Activated T-helper 17 cell treated with anti-CD3 and anti-CD28 coated beads, Interleukin-2, amount 50 U/mL, for 72 hours (primary cell): ENCODE measurements at regions not wholly inside any gene's neighbourhood (a gene's known extent, or its start where the extent isn't known, plus 50 kb on each side); places are given as distances from the start of the nearest gene placed in this dataset.

Experiments used
- ATAC-seq: fragments of 150-1000 bp; cut with Tn5 transposase; replicated peaks from 2 replicates; pipeline ENCODE4 v1.10.0; 2021; ENCODE audit warnings: mild to moderate bottlenecking, moderate library complexity
- H3K27ac Mint-ChIP-seq: one replicate; pipeline ENCODE4 v1.8.0; 2022; ENCODE audit warnings: mixed read lengths
- H3K27me3 Mint-ChIP-seq: one replicate; pipeline ENCODE4 v1.8.0; 2022; ENCODE audit warnings: mixed read lengths
- H3K36me3 Mint-ChIP-seq: one replicate; pipeline ENCODE4 v1.8.0; 2022; ENCODE audit warnings: low read depth, mild to moderate bottlenecking, mixed read lengths
- H3K4me1 Mint-ChIP-seq: one replicate; pipeline ENCODE4 v1.8.0; 2022; ENCODE audit warnings: mixed read lengths
- H3K4me3 Mint-ChIP-seq: one replicate; pipeline ENCODE4 v1.8.0; 2022; ENCODE audit warnings: mild to moderate bottlenecking, mixed read lengths
- H3K9me3 Mint-ChIP-seq: one replicate; pipeline ENCODE4 v1.8.0; 2022; ENCODE audit warnings: mixed read lengths

GRCh38 chr12:91633734-91634357 lies 451.2 kb upstream of the DCN start:
- Mint-ChIP-seq H3K27ac (no peak overlapping the region), H3K36me3 (no peaks in the 10 kb centered on the region), H3K27me3 (no peaks in the 10 kb centered on the region), H3K4me1 (no peaks in the 10 kb centered on the region), H3K9me3 (no peaks in the 10 kb centered on the region), H3K4me3 (no peak overlapping the region)
- no peak for ATAC-seq

DNA sequence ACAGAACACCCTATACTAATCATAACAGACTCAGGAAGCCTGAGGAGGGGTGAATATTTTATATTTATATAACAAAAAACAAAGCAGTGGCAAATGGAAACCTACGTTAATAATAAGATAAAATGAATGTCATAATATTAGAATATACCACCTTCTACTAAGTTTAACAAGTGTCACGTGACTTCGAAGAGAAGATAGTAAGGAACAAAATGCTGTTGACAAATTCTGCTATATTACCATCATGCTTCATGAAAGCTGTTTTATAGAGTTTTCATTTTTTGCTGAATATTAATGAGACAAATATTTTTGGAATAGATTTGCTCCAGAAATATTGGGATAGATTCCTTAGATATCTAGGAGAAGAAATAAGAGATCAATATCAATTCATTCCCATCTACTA lies 450.6 kb upstream of the DCN start:
- no peak overlapping the region for H3K4me3 Mint-ChIP-seq
- H3K9me3 Mint-ChIP-seq, result no peaks in the 10 kb centered on the region
- H3K4me1 Mint-ChIP-seq, result no peaks in the 10 kb centered on the region

GRCh38 chr12:91632042-91632786 lies 449.6 kb upstream of the DCN start:
- H3K4me3 Mint-ChIP-seq, result no peak overlapping the region
- H3K27me3 Mint-ChIP-seq, result no peaks in the 10 kb centered on the region
- H3K4me1 Mint-ChIP-seq, result no peaks in the 10 kb centered on the region
- no peak for ATAC-seq
- H3K36me3 Mint-ChIP-seq, result no peaks in the 10 kb centered on the region
- H3K9me3 Mint-ChIP-seq, result peaks cover 4% of the 10 kb centered on the region
- H3K27ac Mint-ChIP-seq, result no peak overlapping the region

More for the DNA sequence above, 450.6 kb upstream of the DCN start:
- H3K36me3 Mint-ChIP-seq, result no peaks in the 10 kb centered on the region
- H3K27ac Mint-ChIP-seq, result no peak overlapping the region
- no peak for ATAC-seq
- H3K27me3 Mint-ChIP-seq, result no peaks in the 10 kb centered on the region

GRCh38 chr12:91630596-91631293 lies 448.1 kb upstream of the DCN start:
- Mint-ChIP-seq H3K4me1 (no peaks in the 10 kb centered on the region), H3K27ac (no peak overlapping the region), H3K9me3 (peaks cover 8% of the 10 kb centered on the region), H3K4me3 (no peak overlapping the region), H3K27me3 (no peaks in the 10 kb centered on the region), H3K36me3 (no peaks in the 10 kb centered on the region)
- no peak for ATAC-seq

GRCh38 chr12:91630083-91630482 lies 447.5 kb upstream of the DCN start:
- H3K4me1 Mint-ChIP-seq, result no peaks in the 10 kb centered on the region
- no peaks in the 10 kb centered on the region for H3K27me3 Mint-ChIP-seq
- H3K4me3 Mint-ChIP-seq, result no peak overlapping the region
- H3K27ac Mint-ChIP-seq, result no peak overlapping the region
- no peaks in the 10 kb centered on the region for H3K36me3 Mint-ChIP-seq
- ATAC-seq, result no peak
- H3K9me3 Mint-ChIP-seq, result peaks cover 8% of the 10 kb centered on the region

- no peak overlapping the region for H3K27ac Mint-ChIP-seq
These were observed 446.8 kb upstream of the DCN start for GRCh38 chr12:91629440-91629839.

GRCh38 chr12:91628656-91629055 lies 446.0 kb upstream of the DCN start:
- H3K4me3 Mint-ChIP-seq, result no peak overlapping the region
- peaks cover 8% of the 10 kb centered on the region for H3K9me3 Mint-ChIP-seq
- H3K4me1 Mint-ChIP-seq, result no peaks in the 10 kb centered on the region
- H3K36me3 Mint-ChIP-seq, result no peaks in the 10 kb centered on the region
- H3K27me3 Mint-ChIP-seq, result no peaks in the 10 kb centered on the region
- no peak overlapping the region for H3K27ac Mint-ChIP-seq
- no peak for ATAC-seq

More at GRCh38 chr12:91629440-91629839, 446.8 kb upstream of the DCN start:
- Mint-ChIP-seq H3K4me3 (no peak overlapping the region), H3K36me3 (no peaks in the 10 kb centered on the region), H3K9me3 (peaks cover 8% of the 10 kb centered on the region), H3K4me1 (no peaks in the 10 kb centered on the region), H3K27me3 (no peaks in the 10 kb centered on the region)
- no peak for ATAC-seq

DNA sequence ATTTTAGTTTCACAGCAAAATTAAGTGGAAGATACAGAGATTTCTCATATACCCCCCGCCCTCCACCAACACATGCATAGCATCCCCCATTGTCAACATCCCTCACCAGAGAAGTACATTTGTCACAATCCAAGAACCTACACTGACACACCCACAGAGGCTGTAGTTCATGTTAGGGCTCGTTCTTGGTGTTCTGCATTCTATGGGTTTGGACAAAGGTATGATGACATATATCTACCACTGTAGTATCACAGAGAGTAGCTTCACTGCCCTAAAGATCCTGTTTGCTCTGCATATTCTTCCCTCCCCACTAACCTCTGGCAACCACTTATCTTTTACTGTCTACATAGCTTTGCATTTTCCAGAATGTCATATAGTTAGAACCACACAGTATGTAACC lies 444.6 kb upstream of the DCN start:
- H3K27ac Mint-ChIP-seq, result no peak overlapping the region
- ATAC-seq, result no peak
- H3K4me3 Mint-ChIP-seq, result no peak overlapping the region
- H3K36me3 Mint-ChIP-seq, result no peaks in the 10 kb centered on the region
- H3K9me3 Mint-ChIP-seq, result peaks cover 8% of the 10 kb centered on the region
- H3K27me3 Mint-ChIP-seq, result no peaks in the 10 kb centered on the region
- H3K4me1 Mint-ChIP-seq, result no peaks in the 10 kb centered on the region

- Mint-ChIP-seq H3K4me1 (no peaks in the 10 kb centered on the region), H3K27ac (no peak overlapping the region), H3K9me3 (peaks cover 8% of the 10 kb centered on the region), H3K27me3 (no peaks in the 10 kb centered on the region), H3K4me3 (no peak overlapping the region), H3K36me3 (no peaks in the 10 kb centered on the region)
- no peak for ATAC-seq
These were observed 440.4 kb upstream of the DCN start for GRCh38 chr12:91622981-91623380.

- H3K27me3 Mint-ChIP-seq, result no peaks in the 10 kb centered on the region
- H3K4me1 Mint-ChIP-seq, result no peaks in the 10 kb centered on the region
- ATAC-seq, result no peak
- H3K27ac Mint-ChIP-seq, result no peak overlapping the region
- H3K4me3 Mint-ChIP-seq, result no peak overlapping the region
- no peaks in the 10 kb centered on the region for H3K36me3 Mint-ChIP-seq
- peaks cover 4% of the 10 kb centered on the region for H3K9me3 Mint-ChIP-seq
These were observed 439.4 kb upstream of the DCN start for GRCh38 chr12:91622037-91622436.

- Mint-ChIP-seq H3K27ac (no peak overlapping the region), H3K36me3 (no peaks in the 10 kb centered on the region), H3K4me1 (no peaks in the 10 kb centered on the region), H3K27me3 (no peaks in the 10 kb centered on the region), H3K4me3 (no peak overlapping the region), H3K9me3 (no peaks in the 10 kb centered on the region)
- no peak for ATAC-seq
These were observed 438.4 kb upstream of the DCN start for GRCh38 chr12:91620992-91621391.

- no peaks in the 10 kb centered on the region for H3K36me3 Mint-ChIP-seq
- H3K27ac Mint-ChIP-seq, result no peak overlapping the region
- no peak overlapping the region for H3K4me3 Mint-ChIP-seq
- H3K9me3 Mint-ChIP-seq, result no peaks in the 10 kb centered on the region
- no peak for ATAC-seq
- no peaks in the 10 kb centered on the region for H3K4me1 Mint-ChIP-seq
- H3K27me3 Mint-ChIP-seq, result no peaks in the 10 kb centered on the region
These were observed 437.8 kb upstream of the DCN start for GRCh38 chr12:91620422-91620821.

DNA sequence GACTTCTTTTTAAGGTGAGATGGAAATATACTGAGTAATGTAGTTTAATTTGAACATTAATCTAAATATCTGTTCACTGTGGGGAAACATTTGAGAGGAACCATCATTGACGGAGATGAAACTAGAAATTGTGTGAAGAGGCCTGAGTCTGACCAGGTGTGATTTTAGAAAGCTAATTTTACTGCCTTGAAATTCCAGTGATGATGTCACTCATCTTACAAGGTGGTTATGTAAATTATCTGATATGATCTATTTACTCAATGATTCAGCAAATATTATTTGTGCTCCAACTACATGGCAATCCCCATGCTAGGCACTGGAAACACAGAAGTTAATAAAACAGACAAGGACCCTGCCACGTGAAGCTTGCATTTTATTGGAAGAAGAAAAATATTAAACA lies 435.7 kb upstream of the DCN start:
- H3K4me1 Mint-ChIP-seq, result no peaks in the 10 kb centered on the region
- H3K36me3 Mint-ChIP-seq, result no peaks in the 10 kb centered on the region
- ATAC-seq, result no peak
- H3K27me3 Mint-ChIP-seq, result no peaks in the 10 kb centered on the region
- H3K9me3 Mint-ChIP-seq, result no peaks in the 10 kb centered on the region
- no peak overlapping the region for H3K4me3 Mint-ChIP-seq
- no peak overlapping the region for H3K27ac Mint-ChIP-seq

GRCh38 chr12:91617818-91618217 lies 435.2 kb upstream of the DCN start:
- no peak overlapping the region for H3K4me3 Mint-ChIP-seq
- H3K9me3 Mint-ChIP-seq, result no peaks in the 10 kb centered on the region
- H3K36me3 Mint-ChIP-seq, result no peaks in the 10 kb centered on the region
- H3K27ac Mint-ChIP-seq, result no peak overlapping the region
- no peaks in the 10 kb centered on the region for H3K4me1 Mint-ChIP-seq
- no peaks in the 10 kb centered on the region for H3K27me3 Mint-ChIP-seq
- ATAC-seq, result no peak

- H3K27me3 Mint-ChIP-seq, result no peaks in the 10 kb centered on the region
These were observed 433.8 kb upstream of the DCN start for GRCh38 chr12:91616416-91616815.

More at GRCh38 chr12:91616416-91616815, 433.8 kb upstream of the DCN start:
- Mint-ChIP-seq H3K36me3 (no peaks in the 10 kb centered on the region), H3K27ac (no peak overlapping the region), H3K4me3 (no peak overlapping the region), H3K9me3 (no peaks in the 10 kb centered on the region), H3K4me1 (no peaks in the 10 kb centered on the region)
- ATAC-seq, result no peak
